ENCODE measurements at regions not wholly inside any gene's neighbourhood (a gene's known extent, or its start where the extent isn't known, plus 50 kb on each side); places are given as distances from the start of the nearest gene placed in this dataset.
A peak's percentile ranks its signal among the peaks of the same experiment; 100 is the strongest.

GRCh38 chr3:187983484-187984124 lies 170.4 kb upstream of the LPP start:
- Histone ChIP-seq H3K27me3 (ENCODE audit: control insufficient read depth, insufficient read depth, low read length) (no peaks in the 10 kb centered on the region), H3K4me1 (ENCODE audit: control insufficient read depth, insufficient read depth, low read length) (peaks cover 7% of the 10 kb centered on the region; the same call in 1 of the 2 replicates), H4K8ac (ENCODE audit: low read depth in 2 of 2, low read length in 2 of 2) (no peak overlapping the region), H4K91ac (ENCODE audit: insufficient read depth, low read depth, low read length) (no peak overlapping the region), H3K9me3 (ENCODE audit: control insufficient read depth, insufficient read depth, low read length) (no peaks in the 10 kb centered on the region), H3K23ac (ENCODE audit: low read depth, low read length) (no peak overlapping the region), H4K5ac (ENCODE audit: low read depth, low read length) (no peak overlapping the region), H4K20me1 (ENCODE audit: insufficient read depth, low read length) (no peaks in the 10 kb centered on the region), H3K27ac (ENCODE audit: insufficient read depth, low read length) (no peak overlapping the region), H3K9ac (ENCODE audit: low read depth, low read length) (no peak overlapping the region), H2BK5ac (ENCODE audit: low read depth, low read length, poor library complexity, severe bottlenecking) (no peak overlapping the region), H2AK5ac (ENCODE audit: low read depth, low read length) (0 out of 2 replicates have a peak overlapping the region, but pooled peaks have one; percentile 1), H2BK15ac (ENCODE audit: low read depth, low read length) (no peak overlapping the region), H3K14ac (replicated peaks; ENCODE audit: low read depth, low read length) (no peak overlapping the region), H3K4me2 (ENCODE audit: low read depth, low read length) (no peak overlapping the region), H3K79me1 (ENCODE audit: low read depth in 1 of 2, low read length in 2 of 2) (no peaks in the 10 kb centered on the region), H2AFZ (replicated peaks; ENCODE audit: low read length, poor library complexity) (peak overlapping the region; percentile 28), H2AK9ac (replicated peaks; ENCODE audit: low read depth, low read length, poor library complexity) (no peak overlapping the region), H3K56ac (ENCODE audit: extremely low read depth, insufficient read depth, low read length) (no peak overlapping the region), H2BK120ac (ENCODE audit: low read depth, low read length) (no peak overlapping the region), H2BK20ac (ENCODE audit: low read depth, low read length) (no peak overlapping the region), H3K4ac (ENCODE audit: low read depth, low read length) (no peak overlapping the region), H3K36me3 (ENCODE audit: control insufficient read depth, insufficient read depth, low read length) (no peaks in the 10 kb centered on the region), H3K18ac (ENCODE audit: low read depth, low read length) (no peak overlapping the region), H3K4me3 (ENCODE audit: insufficient read depth, low read depth, low read length) (no peak overlapping the region), H3K9me1 (ENCODE audit: insufficient read depth, low read length) (peaks cover 11% of the 10 kb centered on the region)
- ATAC-seq (ENCODE audit: low read depth) (no peak), DNase-seq (no peak)
- ChIA-PET POLR2A (ENCODE audit: unreplicated experiment) (no interaction called here), CTCF (no interaction called here)
- BruUV-seq (replicated peaks) = no TSS peak
- no CpG with 5 or more reads among the region's 6 CpGs for WGBS, 2 experiments (ENCODE audit: extremely low coverage in 2 of 2, insufficient read length in 1 of 2)
- in situ Hi-C loops (cut with MboI; ENCODE audit: low sequenced_read_pairs) (no loop called here), intact Hi-C loops (cut with micrococcal nuclease) (no loop called here), dilution Hi-C loops (cut with HindIII; ENCODE audit: low sequenced_read_pairs, unreplicated experiment) (no loop called here)
- no peak for TF ChIP-seq SMC3 (IDR thresholded peaks at IDR 0.05; ENCODE audit: low read depth, low read length)
- no peak for TF ChIP-seq USF2 (IDR thresholded peaks at IDR 0.05; ENCODE audit: low read depth, low read length)
- TF ChIP-seq FOS (IDR thresholded peaks at IDR 0.05; ENCODE audit: low read depth, low read length) = no peak
- no peak for TF ChIP-seq RFX5 (IDR thresholded peaks at IDR 0.05; ENCODE audit: low read depth, low read length)
- no peak for TF ChIP-seq MAZ (IDR thresholded peaks at IDR 0.05; ENCODE audit: borderline replicate concordance, low read depth, low read length)
- TF ChIP-seq NFE2L2 (IDR thresholded peaks at IDR 0.05; ENCODE audit: low read depth, low read length) = no peak

Measured in IMR-90 (cell line).